HepG2 (cell line): ENCODE measurements at regions not wholly inside any gene's neighbourhood (a gene's known extent, or its start where the extent isn't known, plus 50 kb on each side); places are given as distances from the start of the nearest gene placed in this dataset.

ENCODE experiments used
- ATAC-seq: fragments of 200-7000 bp; cut with Tn5 transposase; 3 replicates; pipeline ENCODE4 v1.9.1; 2020; ENCODE audit warnings: mild to moderate bottlenecking, moderate library complexity
- BruUV-seq: library from RNA; stranded (reverse); fragments of 400-500 nt; replicated peaks from 2 replicates; lab custom pipeline; 2021; lab: Mats Ljungman, UMichigan
- CTCF ChIA-PET: fragments of 300-600 bp; formaldehyde crosslinking; extraction: SDS; loops from one replicate; lab custom pipeline; 2021; ENCODE audit warnings: low total read pairs, inconsistent platforms, low intra/inter-chr PET ratio; lab: Yijun Ruan, JAX
- POLR2A ChIA-PET: fragments of 350-600 bp; sonication (Branson Sonifier 250); formaldehyde crosslinking; loops from one replicate; lab custom pipeline; 2020; ENCODE audit warnings: antibody characterized with exemption, inconsistent platforms; lab: Yijun Ruan, JAX
- DNase-seq: peaks from one replicate; pipeline ENCODE4 v3.0.0-alpha.2; 2015; ENCODE audit warnings: low spot score
- FAIRE-seq: peaks from 3 replicates; lab custom pipeline; 2011; peaks lifted over from hg19 to GRCh38; lab: Jason Lieb, UNC
- H2AFZ ChIP-seq: one replicate; pipeline ENCODE4 v1.6.1; 2011; ENCODE audit warnings: low read length, inconsistent platforms
- H3K27ac ChIP-seq: fragments of 300-600 bp; 3 replicates; pipeline ENCODE4 v1.8.0; 2011; ENCODE audit warnings: mixed run types, mild to moderate bottlenecking, mixed read lengths, low read length, inconsistent platforms; ENCODE audit not compliant: insufficient read depth; ENCODE audit errors: extremely low read length
- H3K27me3 ChIP-seq, 2 experiments: fragments of 200-600 bp in 1 of 2; 2 replicates in 1 of 2; 3 replicates in 1 of 2; pipeline versions ENCODE4 v1.6.0 to v1.8.0; 2011; ENCODE audit warnings: low read length in 2 of 2, mild to moderate bottlenecking in 2 of 2, moderate library complexity in 2 of 2, inconsistent platforms in 1 of 2; ENCODE audit not compliant: insufficient read depth in 2 of 2, control insufficient read depth in 1 of 2
- H3K36me3 ChIP-seq, 2 experiments: fragments of 200-600 bp in 1 of 2; replicated peaks in 1 of 2; 2 replicates in 1 of 2; 3 replicates in 1 of 2; pipeline versions ENCODE4 v1.5.1 to v1.8.0; 2011; ENCODE audit warnings: low read length in 2 of 2, inconsistent platforms in 1 of 2; ENCODE audit not compliant: insufficient read depth in 2 of 2, control insufficient read depth in 1 of 2
- H3K4me1 ChIP-seq: 2 replicates; pipeline ENCODE4 v1.5.1; 2012; ENCODE audit warnings: low read length, inconsistent platforms; ENCODE audit not compliant: insufficient read depth
- H3K4me2 ChIP-seq: 2 replicates; pipeline ENCODE4 v1.6.0; 2011; ENCODE audit warnings: low read depth, low read length, inconsistent platforms
- H3K4me3 ChIP-seq, 3 experiments: fragments of 200-600 bp in 1 of 3; sonication (generic), shearing (Covaris generic) in 1 of 3; replicated peaks in 1 of 3; 2 replicates each; pipeline ENCODE4 v1.5.1; 2011 to 2016; ENCODE audit warnings: low read length in 3 of 3, inconsistent platforms in 2 of 3, low read depth in 2 of 3, mild to moderate bottlenecking in 2 of 3, control low read depth in 1 of 3, mixed read lengths in 1 of 3; ENCODE audit not compliant: insufficient read depth in 1 of 3
- H3K79me2 ChIP-seq: one replicate; pipeline ENCODE4 v1.6.1; 2011; ENCODE audit warnings: low read length, inconsistent platforms; ENCODE audit not compliant: insufficient read depth
- H3K9ac ChIP-seq: 2 replicates; pipeline ENCODE4 v1.6.0; 2011; ENCODE audit warnings: mild to moderate bottlenecking, low read depth, low read length, inconsistent platforms; ENCODE audit not compliant: insufficient read depth
- H3K9me3 ChIP-seq: 2 replicates; pipeline ENCODE4 v1.5.1; 2012; ENCODE audit warnings: mild to moderate bottlenecking, low read length
- H4K20me1 ChIP-seq: 2 replicates; pipeline ENCODE4 v1.6.0; 2011; ENCODE audit warnings: inconsistent platforms, mild to moderate bottlenecking, low read length, moderate library complexity; ENCODE audit not compliant: insufficient read depth
- DR1 ChIP-seq: sonication (generic); formaldehyde crosslinking; IDR thresholded peaks from 2 replicates; pipeline ENCODE4 v1.8.0; 2021; ENCODE audit warnings: mild to moderate bottlenecking, missing genetic modification reagents, inconsistent platforms
- FOXA3 ChIP-seq: IDR thresholded peaks from 2 replicates; pipeline ENCODE4 v1.6.1; 2016; ENCODE audit warnings: missing genetic modification reagents, missing compliant biosample characterization
- RNF2 ChIP-seq: fragments of 450-650 bp; conservative IDR thresholded peaks from 2 replicates; pipeline ENCODE4 v1.6.1; 2016; ENCODE audit warnings: low read depth
- ZNF563 ChIP-seq: sonication (generic); formaldehyde crosslinking; IDR thresholded peaks from 2 replicates; pipeline ENCODE4 v1.8.0; 2022; ENCODE audit warnings: mild to moderate bottlenecking, moderate library complexity, missing genetic modification reagents
- ZSCAN20 ChIP-seq: sonication (generic); formaldehyde crosslinking; IDR thresholded peaks from 2 replicates; pipeline ENCODE4 v1.4.0; 2020; ENCODE audit warnings: missing genetic modification reagents, mild to moderate bottlenecking, borderline replicate concordance
- ZUFSP ChIP-seq: sonication (generic); formaldehyde crosslinking; IDR thresholded peaks from 2 replicates; pipeline ENCODE4 v1.9.0; 2021; ENCODE audit warnings: missing genetic modification reagents, mild to moderate bottlenecking, borderline replicate concordance
- WGBS: methylation state at CpG from one replicate; pipeline ENCODE4 v1.1.6; 2017; ENCODE audit warnings: low lambda C conversion rate; 5-methylcytosine and 5-hydroxymethylcytosine counted together
- in situ Hi-C: cut with HindIII; loops from 2 replicates; pipeline ENCODE4 v1.10.0; 2017; ENCODE audit warnings: low pct_unique_long_range_greater_than_20kb; ENCODE audit not compliant: extremely low pct_ligation_motif_present
- intact Hi-C: fragments of 100-400 bp; cut with micrococcal nuclease; formaldehyde crosslinking; loops from one replicate; pipeline ENCODE4 v1.10.0; 2022; ENCODE audit not compliant: unreplicated experiment
- TF ChIP-seq, protein P1 (sequence below): sonication (generic); formaldehyde crosslinking; IDR thresholded peaks from 2 replicates; pipeline ENCODE4 v1.4.0; 2020; ENCODE audit warnings: missing genetic modification reagents
- TF ChIP-seq, protein P2 (sequence below): sonication (generic); formaldehyde crosslinking; conservative IDR thresholded peaks from 2 replicates; pipeline ENCODE4 v1.4.0; 2020; ENCODE audit warnings: mild to moderate bottlenecking, missing genetic modification reagents, moderate library complexity
- TF ChIP-seq, protein P3 (sequence below): sonication (generic); formaldehyde crosslinking; IDR thresholded peaks from 2 replicates; pipeline ENCODE4 v1.5.0; 2020; ENCODE audit warnings: mild to moderate bottlenecking, missing genetic modification reagents, moderate library complexity

DNA sequence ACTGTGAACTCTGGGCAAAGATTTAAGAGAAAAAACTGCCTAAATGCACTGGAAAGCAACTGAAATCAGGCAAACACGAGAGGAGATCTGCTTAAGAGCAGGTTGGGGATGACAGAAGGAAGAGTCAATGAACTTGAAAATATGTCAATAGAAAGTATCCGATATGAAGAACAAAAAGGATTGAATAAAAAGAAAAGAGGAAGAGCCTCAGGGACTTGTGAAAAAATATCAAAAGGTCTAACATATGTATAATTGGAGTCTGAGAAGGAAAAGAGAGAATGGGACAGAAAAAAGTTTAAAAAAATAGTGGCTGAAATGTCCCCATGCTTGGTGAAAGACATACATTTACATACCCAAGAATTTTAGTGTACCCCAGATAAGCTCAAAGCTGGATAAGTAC is 195.5 kb downstream of the COPRS start:
- ATAC-seq: no peak
- no peak overlapping the region for H3K27ac ChIP-seq
- no peak overlapping the region for H3K4me3 ChIP-seq
- ChIA-PET CTCF (no interaction called here), POLR2A (no interaction called here)
- FAIRE-seq: no peak
- in situ Hi-C loops: no loop called here
- no TSS peak for BruUV-seq
- no peaks in the 10 kb centered on the region for H3K4me1 ChIP-seq
- H3K4me2 ChIP-seq: no peak overlapping the region
- H3K9me3 ChIP-seq: peaks cover 22% of the 10 kb centered on the region
- intact Hi-C loops: no loop called here
- H3K79me2 ChIP-seq: no peaks in the 10 kb centered on the region
- no peaks in the 10 kb centered on the region for H4K20me1 ChIP-seq
- no peak for TF ChIP-seq FOXA3 (CRISPR knock-in tag)
- TF ChIP-seq, protein P1, sequence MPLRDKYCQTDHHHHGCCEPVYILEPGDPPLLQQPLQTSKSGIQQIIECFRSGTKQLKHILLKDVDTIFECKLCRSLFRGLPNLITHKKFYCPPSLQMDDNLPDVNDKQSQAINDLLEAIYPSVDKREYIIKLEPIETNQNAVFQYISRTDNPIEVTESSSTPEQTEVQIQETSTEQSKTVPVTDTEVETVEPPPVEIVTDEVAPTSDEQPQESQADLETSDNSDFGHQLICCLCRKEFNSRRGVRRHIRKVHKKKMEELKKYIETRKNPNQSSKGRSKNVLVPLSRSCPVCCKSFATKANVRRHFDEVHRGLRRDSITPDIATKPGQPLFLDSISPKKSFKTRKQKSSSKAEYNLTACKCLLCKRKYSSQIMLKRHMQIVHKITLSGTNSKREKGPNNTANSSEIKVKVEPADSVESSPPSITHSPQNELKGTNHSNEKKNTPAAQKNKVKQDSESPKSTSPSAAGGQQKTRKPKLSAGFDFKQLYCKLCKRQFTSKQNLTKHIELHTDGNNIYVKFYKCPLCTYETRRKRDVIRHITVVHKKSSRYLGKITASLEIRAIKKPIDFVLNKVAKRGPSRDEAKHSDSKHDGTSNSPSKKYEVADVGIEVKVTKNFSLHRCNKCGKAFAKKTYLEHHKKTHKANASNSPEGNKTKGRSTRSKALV (CRISPR knock-in tag): no peak
- TF ChIP-seq, protein P2, sequence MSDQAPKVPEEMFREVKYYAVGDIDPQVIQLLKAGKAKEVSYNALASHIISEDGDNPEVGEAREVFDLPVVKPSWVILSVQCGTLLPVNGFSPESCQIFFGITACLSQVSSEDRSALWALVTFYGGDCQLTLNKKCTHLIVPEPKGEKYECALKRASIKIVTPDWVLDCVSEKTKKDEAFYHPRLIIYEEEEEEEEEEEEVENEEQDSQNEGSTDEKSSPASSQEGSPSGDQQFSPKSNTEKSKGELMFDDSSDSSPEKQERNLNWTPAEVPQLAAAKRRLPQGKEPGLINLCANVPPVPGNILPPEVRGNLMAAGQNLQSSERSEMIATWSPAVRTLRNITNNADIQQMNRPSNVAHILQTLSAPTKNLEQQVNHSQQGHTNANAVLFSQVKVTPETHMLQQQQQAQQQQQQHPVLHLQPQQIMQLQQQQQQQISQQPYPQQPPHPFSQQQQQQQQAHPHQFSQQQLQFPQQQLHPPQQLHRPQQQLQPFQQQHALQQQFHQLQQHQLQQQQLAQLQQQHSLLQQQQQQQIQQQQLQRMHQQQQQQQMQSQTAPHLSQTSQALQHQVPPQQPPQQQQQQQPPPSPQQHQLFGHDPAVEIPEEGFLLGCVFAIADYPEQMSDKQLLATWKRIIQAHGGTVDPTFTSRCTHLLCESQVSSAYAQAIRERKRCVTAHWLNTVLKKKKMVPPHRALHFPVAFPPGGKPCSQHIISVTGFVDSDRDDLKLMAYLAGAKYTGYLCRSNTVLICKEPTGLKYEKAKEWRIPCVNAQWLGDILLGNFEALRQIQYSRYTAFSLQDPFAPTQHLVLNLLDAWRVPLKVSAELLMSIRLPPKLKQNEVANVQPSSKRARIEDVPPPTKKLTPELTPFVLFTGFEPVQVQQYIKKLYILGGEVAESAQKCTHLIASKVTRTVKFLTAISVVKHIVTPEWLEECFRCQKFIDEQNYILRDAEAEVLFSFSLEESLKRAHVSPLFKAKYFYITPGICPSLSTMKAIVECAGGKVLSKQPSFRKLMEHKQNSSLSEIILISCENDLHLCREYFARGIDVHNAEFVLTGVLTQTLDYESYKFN (CRISPR knock-in tag): no peak
- TF ChIP-seq ZNF563 (CRISPR knock-in tag): no peak
- TF ChIP-seq, protein P3, sequence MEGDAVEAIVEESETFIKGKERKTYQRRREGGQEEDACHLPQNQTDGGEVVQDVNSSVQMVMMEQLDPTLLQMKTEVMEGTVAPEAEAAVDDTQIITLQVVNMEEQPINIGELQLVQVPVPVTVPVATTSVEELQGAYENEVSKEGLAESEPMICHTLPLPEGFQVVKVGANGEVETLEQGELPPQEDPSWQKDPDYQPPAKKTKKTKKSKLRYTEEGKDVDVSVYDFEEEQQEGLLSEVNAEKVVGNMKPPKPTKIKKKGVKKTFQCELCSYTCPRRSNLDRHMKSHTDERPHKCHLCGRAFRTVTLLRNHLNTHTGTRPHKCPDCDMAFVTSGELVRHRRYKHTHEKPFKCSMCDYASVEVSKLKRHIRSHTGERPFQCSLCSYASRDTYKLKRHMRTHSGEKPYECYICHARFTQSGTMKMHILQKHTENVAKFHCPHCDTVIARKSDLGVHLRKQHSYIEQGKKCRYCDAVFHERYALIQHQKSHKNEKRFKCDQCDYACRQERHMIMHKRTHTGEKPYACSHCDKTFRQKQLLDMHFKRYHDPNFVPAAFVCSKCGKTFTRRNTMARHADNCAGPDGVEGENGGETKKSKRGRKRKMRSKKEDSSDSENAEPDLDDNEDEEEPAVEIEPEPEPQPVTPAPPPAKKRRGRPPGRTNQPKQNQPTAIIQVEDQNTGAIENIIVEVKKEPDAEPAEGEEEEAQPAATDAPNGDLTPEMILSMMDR (CRISPR knock-in tag): no peak
- no peak for TF ChIP-seq ZSCAN20 (CRISPR knock-in tag)
- no peak for TF ChIP-seq RNF2
- no peak for TF ChIP-seq DR1
- TF ChIP-seq ZUFSP: no peak
- no peak overlapping the region for H3K9ac ChIP-seq
- no peaks in the 10 kb centered on the region; a peak in 1 of 5 replicates for H3K27me3 ChIP-seq
- no peak overlapping the region for H2AFZ ChIP-seq
- 19% methylated on average over 2 of the region's 2 CpGs for WGBS
- no peaks in the 10 kb centered on the region for H3K36me3 ChIP-seq
- DNase-seq: no peak
